ENCODE measurements at regions not wholly inside any gene's neighbourhood (a gene's known extent, or its start where the extent isn't known, plus 50 kb on each side); places are given as distances from the start of the nearest gene placed in this dataset.

DNA sequence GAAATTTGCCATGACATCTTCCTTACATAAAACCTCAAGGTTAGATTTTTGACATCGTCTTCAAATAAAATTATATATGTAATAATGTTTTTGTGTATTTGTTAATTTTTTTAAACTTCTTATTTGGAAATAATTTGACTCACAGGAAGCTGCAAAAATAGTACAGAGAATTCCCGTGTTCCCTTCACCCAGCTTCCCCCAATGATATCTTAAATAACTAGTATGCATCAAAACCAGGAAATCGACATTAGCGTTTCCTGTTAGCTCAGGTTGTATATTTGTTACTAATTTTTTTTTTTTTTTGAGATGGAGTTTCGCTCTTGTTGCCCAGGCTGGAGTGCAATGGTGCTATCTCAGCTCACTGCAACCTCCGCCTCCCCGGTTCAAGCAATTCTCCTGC is 86.3 kb upstream of the SPRY4 start:
- TF ChIP-seq CTCF (conservative IDR thresholded peaks at IDR 0.05; ENCODE audit: low read length) (no peak), EZH2phosphoT487 (IDR thresholded peaks at IDR 0.05; ENCODE audit: borderline replicate concordance) (no peak)

All from Loucy (cell line).